ENCODE measurements at regions not wholly inside any gene's neighbourhood (a gene's known extent, or its start where the extent isn't known, plus 50 kb on each side); places are given as distances from the start of the nearest gene placed in this dataset.

DNA sequence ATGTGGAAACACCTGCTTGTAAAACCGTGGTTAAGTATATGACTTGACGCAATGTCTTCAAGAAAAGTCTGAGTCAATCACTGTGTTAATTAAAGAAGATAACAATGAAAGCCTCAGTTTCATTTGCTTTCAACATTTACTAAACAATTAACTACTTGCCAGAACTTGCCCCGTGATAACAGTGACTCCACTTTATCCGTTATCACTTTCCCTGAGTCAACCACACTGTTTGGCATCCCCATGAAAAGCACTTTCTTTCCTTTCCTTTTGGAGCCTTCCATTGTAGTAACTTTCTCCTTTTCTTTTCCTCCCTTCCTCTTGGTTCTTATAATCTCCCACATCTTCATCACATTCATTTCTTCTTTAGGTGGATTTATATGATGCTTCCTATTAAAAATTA, 435.1 kb upstream of the GOT2 start:
- TF ChIP-seq, protein P1, sequence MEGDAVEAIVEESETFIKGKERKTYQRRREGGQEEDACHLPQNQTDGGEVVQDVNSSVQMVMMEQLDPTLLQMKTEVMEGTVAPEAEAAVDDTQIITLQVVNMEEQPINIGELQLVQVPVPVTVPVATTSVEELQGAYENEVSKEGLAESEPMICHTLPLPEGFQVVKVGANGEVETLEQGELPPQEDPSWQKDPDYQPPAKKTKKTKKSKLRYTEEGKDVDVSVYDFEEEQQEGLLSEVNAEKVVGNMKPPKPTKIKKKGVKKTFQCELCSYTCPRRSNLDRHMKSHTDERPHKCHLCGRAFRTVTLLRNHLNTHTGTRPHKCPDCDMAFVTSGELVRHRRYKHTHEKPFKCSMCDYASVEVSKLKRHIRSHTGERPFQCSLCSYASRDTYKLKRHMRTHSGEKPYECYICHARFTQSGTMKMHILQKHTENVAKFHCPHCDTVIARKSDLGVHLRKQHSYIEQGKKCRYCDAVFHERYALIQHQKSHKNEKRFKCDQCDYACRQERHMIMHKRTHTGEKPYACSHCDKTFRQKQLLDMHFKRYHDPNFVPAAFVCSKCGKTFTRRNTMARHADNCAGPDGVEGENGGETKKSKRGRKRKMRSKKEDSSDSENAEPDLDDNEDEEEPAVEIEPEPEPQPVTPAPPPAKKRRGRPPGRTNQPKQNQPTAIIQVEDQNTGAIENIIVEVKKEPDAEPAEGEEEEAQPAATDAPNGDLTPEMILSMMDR (conservative IDR thresholded peaks at IDR 0.05; ENCODE audit: low read depth in 2 of 2), result no peak
- TF ChIP-seq EZH2 (IDR thresholded peaks at IDR 0.05; ENCODE audit: low read depth, unreplicated experiment) (no peak), POLR2AphosphoS5 (IDR thresholded peaks at IDR 0.05; ENCODE audit: low read depth) (no peak), ZNF331 (CRISPR knock-in tag; IDR thresholded peaks at IDR 0.05; ENCODE audit: low read depth) (no peak), EZH2phosphoT487 (IDR thresholded peaks at IDR 0.05; ENCODE audit: unreplicated experiment) (no peak), NANOG (IDR thresholded peaks at IDR 0.05; ENCODE audit: borderline replicate concordance) (no peak), STAT1 (IDR thresholded peaks at IDR 0.05; ENCODE audit: unreplicated experiment) (no peak), JUNB (IDR thresholded peaks at IDR 0.05; ENCODE audit: unreplicated experiment) (no peak), CREB1 (CRISPR knock-in tag; IDR thresholded peaks at IDR 0.05; ENCODE audit: low read depth) (no peak)
- TF ChIP-seq, protein P2, sequence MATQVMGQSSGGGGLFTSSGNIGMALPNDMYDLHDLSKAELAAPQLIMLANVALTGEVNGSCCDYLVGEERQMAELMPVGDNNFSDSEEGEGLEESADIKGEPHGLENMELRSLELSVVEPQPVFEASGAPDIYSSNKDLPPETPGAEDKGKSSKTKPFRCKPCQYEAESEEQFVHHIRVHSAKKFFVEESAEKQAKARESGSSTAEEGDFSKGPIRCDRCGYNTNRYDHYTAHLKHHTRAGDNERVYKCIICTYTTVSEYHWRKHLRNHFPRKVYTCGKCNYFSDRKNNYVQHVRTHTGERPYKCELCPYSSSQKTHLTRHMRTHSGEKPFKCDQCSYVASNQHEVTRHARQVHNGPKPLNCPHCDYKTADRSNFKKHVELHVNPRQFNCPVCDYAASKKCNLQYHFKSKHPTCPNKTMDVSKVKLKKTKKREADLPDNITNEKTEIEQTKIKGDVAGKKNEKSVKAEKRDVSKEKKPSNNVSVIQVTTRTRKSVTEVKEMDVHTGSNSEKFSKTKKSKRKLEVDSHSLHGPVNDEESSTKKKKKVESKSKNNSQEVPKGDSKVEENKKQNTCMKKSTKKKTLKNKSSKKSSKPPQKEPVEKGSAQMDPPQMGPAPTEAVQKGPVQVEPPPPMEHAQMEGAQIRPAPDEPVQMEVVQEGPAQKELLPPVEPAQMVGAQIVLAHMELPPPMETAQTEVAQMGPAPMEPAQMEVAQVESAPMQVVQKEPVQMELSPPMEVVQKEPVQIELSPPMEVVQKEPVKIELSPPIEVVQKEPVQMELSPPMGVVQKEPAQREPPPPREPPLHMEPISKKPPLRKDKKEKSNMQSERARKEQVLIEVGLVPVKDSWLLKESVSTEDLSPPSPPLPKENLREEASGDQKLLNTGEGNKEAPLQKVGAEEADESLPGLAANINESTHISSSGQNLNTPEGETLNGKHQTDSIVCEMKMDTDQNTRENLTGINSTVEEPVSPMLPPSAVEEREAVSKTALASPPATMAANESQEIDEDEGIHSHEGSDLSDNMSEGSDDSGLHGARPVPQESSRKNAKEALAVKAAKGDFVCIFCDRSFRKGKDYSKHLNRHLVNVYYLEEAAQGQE (IDR thresholded peaks at IDR 0.05; ENCODE audit: unreplicated experiment), result no peak
